ENCODE measurements at regions not wholly inside any gene's neighbourhood (a gene's known extent, or its start where the extent isn't known, plus 50 kb on each side); places are given as distances from the start of the nearest gene placed in this dataset.

DNA sequence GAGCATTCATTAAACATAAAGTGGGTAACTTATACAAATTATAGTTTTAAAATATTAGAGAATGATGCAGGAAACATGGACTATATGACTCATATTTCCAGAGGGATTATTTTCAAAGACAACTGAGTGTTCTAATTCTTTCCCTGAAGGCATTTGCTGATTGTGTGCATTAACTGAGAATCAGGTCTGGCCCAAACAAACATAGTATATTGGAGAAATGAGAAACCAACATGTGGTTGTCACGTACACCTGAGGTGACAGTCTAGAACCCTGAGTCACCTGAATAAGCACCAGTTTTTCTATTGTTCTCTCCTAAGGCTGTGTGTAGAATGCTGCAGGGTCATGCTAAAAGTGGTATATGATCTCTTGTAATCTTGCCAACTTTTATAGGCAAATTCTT is 1125.7 kb downstream of the XPNPEP1 start:
- DNase-seq (ENCODE audit: low read depth in 1 of 2, low spot score in 2 of 2) (no peak), FAIRE-seq (no peak)
- H2BK120ac ChIP-seq (replicated peaks; ENCODE audit: low read depth, low read length), result no peak overlapping the region
- H2AFZ ChIP-seq (ENCODE audit: low read length), result no peak overlapping the region
- H4K20me1 ChIP-seq (replicated peaks in 1 of 2; ENCODE audit: control insufficient read depth in 1 of 2, insufficient read depth in 2 of 2, low read length in 2 of 2), result no peaks in the 10 kb centered on the region
- no peak overlapping the region for H3K9ac ChIP-seq (replicated peaks in 1 of 4; ENCODE audit: extremely low read depth in 1 of 4, low read depth in 3 of 4, low read length in 3 of 4)
- no peaks in the 10 kb centered on the region for H3K79me2 ChIP-seq (ENCODE audit: control insufficient read depth in 1 of 2, insufficient read depth in 2 of 2, low read length in 2 of 2)
- no peak overlapping the region for H2AK5ac ChIP-seq (ENCODE audit: low read depth, low read length)
- no peak overlapping the region for H3K4me3 ChIP-seq (ENCODE audit: extremely low read depth in 1 of 4, insufficient read depth in 2 of 4, low read depth in 3 of 4, low read length in 4 of 4)
- no peak overlapping the region for H3K4me2 ChIP-seq (ENCODE audit: insufficient read depth in 1 of 2, low read depth in 2 of 2, low read length in 2 of 2)
- H2BK20ac ChIP-seq (ENCODE audit: low read length), result no peak overlapping the region
- no peaks in the 10 kb centered on the region for H3K23me2 ChIP-seq (ENCODE audit: low read depth, low read length)
- H3K9me3 ChIP-seq (ENCODE audit: insufficient read depth in 2 of 2, low read depth in 1 of 2, low read length in 1 of 2), result no peaks in the 10 kb centered on the region
- H2BK15ac ChIP-seq (ENCODE audit: low read length), result no peak overlapping the region
- no peak overlapping the region for H4K91ac ChIP-seq (replicated peaks; ENCODE audit: insufficient read length, low read length)
- CTCF ChIA-PET (ENCODE audit: partially characterized antibody), result no interaction called here
- 77% methylated on average over 1 of the region's 1 CpG; no CpG with 5 or more reads in 1 of the 2 experiments for WGBS, 2 experiments (ENCODE audit: extremely low coverage in 1 of 2, insufficient coverage in 1 of 2, insufficient read length in 1 of 2, insufficient replicate concordance in 2 of 2, low coverage in 1 of 2, low lambda C conversion rate in 2 of 2, missing lambda C conversion rate in 1 of 2)
- H3K14ac ChIP-seq (ENCODE audit: insufficient read length), result no peak overlapping the region
- POLR2A ChIA-PET (ENCODE audit: partially characterized antibody), result no interaction called here
- no peak overlapping the region for H3K27ac ChIP-seq (ENCODE audit: low read depth, low read length)
- H2BK12ac ChIP-seq (ENCODE audit: low read depth, low read length), result no peak overlapping the region
- no peaks in the 10 kb centered on the region for H3K4me1 ChIP-seq (replicated peaks in 1 of 4; ENCODE audit: control insufficient read depth in 3 of 4, insufficient read depth in 4 of 4, low read length in 3 of 4)
- no peak overlapping the region for H4K5ac ChIP-seq (ENCODE audit: insufficient read length, low read depth, low read length)
- H3K23ac ChIP-seq (ENCODE audit: insufficient read length), result no peak overlapping the region
- no peak overlapping the region for H3K18ac ChIP-seq (ENCODE audit: extremely low read depth, low read length)
- H3K4ac ChIP-seq (replicated peaks; ENCODE audit: insufficient read length, low read depth, low read length), result no peak overlapping the region
- no peaks in the 10 kb centered on the region for H3K27me3 ChIP-seq (replicated peaks in 1 of 4; ENCODE audit: control insufficient read depth in 3 of 4, extremely low read depth in 1 of 4, insufficient read depth in 3 of 4, low read length in 3 of 4)
- H2BK5ac ChIP-seq (ENCODE audit: low read depth, low read length), result no peak overlapping the region
- H3K36me3 ChIP-seq (ENCODE audit: control insufficient read depth in 2 of 4, insufficient read depth in 4 of 4, low read length in 3 of 4), result no peaks in the 10 kb centered on the region
- H4K8ac ChIP-seq (ENCODE audit: extremely low read depth, insufficient read depth, low read length), result no peak overlapping the region
- H3K79me1 ChIP-seq (ENCODE audit: low read depth, low read length), result no peaks in the 10 kb centered on the region
- no peak overlapping the region for H3K56ac ChIP-seq (replicated peaks; ENCODE audit: insufficient read length, low read depth, low read length)
- no peak for TF ChIP-seq YY1 (IDR thresholded peaks at IDR 0.05; ENCODE audit: low read depth, low read length)
- no peak for TF ChIP-seq SIN3A (conservative IDR thresholded peaks at IDR 0.05 in 1 of 2, IDR thresholded peaks at IDR 0.05 in 1 of 2; ENCODE audit: low read depth in 1 of 2, low read length in 2 of 2)
- no peak for TF ChIP-seq MAFK (IDR thresholded peaks at IDR 0.05; ENCODE audit: low read depth, low read length)
- TF ChIP-seq, protein P1, sequence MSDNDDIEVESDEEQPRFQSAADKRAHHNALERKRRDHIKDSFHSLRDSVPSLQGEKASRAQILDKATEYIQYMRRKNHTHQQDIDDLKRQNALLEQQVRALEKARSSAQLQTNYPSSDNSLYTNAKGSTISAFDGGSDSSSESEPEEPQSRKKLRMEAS (IDR thresholded peaks at IDR 0.05), result no peak
- no peak for TF ChIP-seq PHF8 (conservative IDR thresholded peaks at IDR 0.05; ENCODE audit: low read depth, low read length)
- TF ChIP-seq CEBPB (IDR thresholded peaks at IDR 0.05; ENCODE audit: low read depth, low read length), result no peak
- TF ChIP-seq JUN (IDR thresholded peaks at IDR 0.05; ENCODE audit: low read depth, low read length), result no peak
- no peak for TF ChIP-seq TBP (IDR thresholded peaks at IDR 0.05; ENCODE audit: low read depth, low read length)
- TF ChIP-seq BACH1 (IDR thresholded peaks at IDR 0.05; ENCODE audit: low read length), result no peak
- no peak for TF ChIP-seq CHD2 (IDR thresholded peaks at IDR 0.05; ENCODE audit: low read length)
- TF ChIP-seq POLR2AphosphoS5 (IDR thresholded peaks at IDR 0.05; ENCODE audit: low read depth, low read length), result no peak
- no peak for TF ChIP-seq CBX5 (IDR thresholded peaks at IDR 0.05; ENCODE audit: low read depth, low read length)
- no peak for TF ChIP-seq TEAD4 (IDR thresholded peaks at IDR 0.05; ENCODE audit: low read depth, low read length)
- no peak for TF ChIP-seq NANOG (IDR thresholded peaks at IDR 0.05; ENCODE audit: insufficient read depth, low read depth, low read length, poor library complexity, severe bottlenecking)
- TF ChIP-seq KDM4A (IDR thresholded peaks at IDR 0.05; ENCODE audit: low read depth, low read length, severe bottlenecking), result no peak
- TF ChIP-seq SIRT6 (IDR thresholded peaks at IDR 0.05; ENCODE audit: low read length), result no peak
- TF ChIP-seq RBBP5 (IDR thresholded peaks at IDR 0.05; ENCODE audit: borderline replicate concordance, low read depth, low read length), result no peak
